Liver (tissue), 8 donors: ENCODE measurements at regions not wholly inside any gene's neighbourhood (a gene's known extent, or its start where the extent isn't known, plus 50 kb on each side); places are given as distances from the start of the nearest gene placed in this dataset.

ENCODE experiments used
- DNase-seq: peaks from one replicate; pipeline ENCODE4 v3.0.0-alpha.2; 2017; ENCODE audit warnings: low spot score
- H3K27ac ChIP-seq, 2 donors: one replicate each; pipeline ENCODE4 v1.7.0; 2013; ENCODE audit warnings: inconsistent platforms in 2 of 2, low read length in 2 of 2, control low read depth in 1 of 2, low read depth in 1 of 2, mild to moderate bottlenecking in 1 of 2
- H3K27me3 ChIP-seq, 4 donors: one replicate each; pipeline versions ENCODE4 v1.6.1 to v1.7.0; 2013; ENCODE audit warnings: low read length in 3 of 4, inconsistent platforms in 1 of 4, mild to moderate bottlenecking in 1 of 4, moderate library complexity in 1 of 4; ENCODE audit not compliant: control insufficient read depth in 4 of 4, insufficient read depth in 4 of 4
- H3K36me3 ChIP-seq, 4 donors: one replicate each; pipeline versions ENCODE4 v1.6.1 to v1.7.0; 2013; ENCODE audit warnings: low read length in 3 of 4, mild to moderate bottlenecking in 3 of 4, low read depth in 1 of 4, moderate library complexity in 1 of 4; ENCODE audit not compliant: control insufficient read depth in 4 of 4, insufficient read depth in 3 of 4
- H3K4me1 ChIP-seq, 4 donors: one replicate each; pipeline versions ENCODE4 v1.6.1 to v1.7.0; 2013; ENCODE audit warnings: low read length in 3 of 4, mild to moderate bottlenecking in 3 of 4, moderate library complexity in 1 of 4; ENCODE audit not compliant: control insufficient read depth in 4 of 4, insufficient read depth in 4 of 4
- H3K4me3 ChIP-seq, 3 donors: one replicate each; pipeline versions ENCODE4 v1.6.1 to v1.7.0; 2013; ENCODE audit warnings: low read length in 3 of 3, control low read depth in 1 of 3, low read depth in 1 of 3, mild to moderate bottlenecking in 1 of 3
- H3K9ac ChIP-seq, 2 donors: one replicate each; pipeline ENCODE4 v1.7.0; 2013; ENCODE audit warnings: low read length in 2 of 2, mild to moderate bottlenecking in 2 of 2, moderate library complexity in 2 of 2, control low read depth in 1 of 2, low read depth in 1 of 2
- H3K9me3 ChIP-seq, 4 donors: one replicate each; pipeline versions ENCODE4 v1.6.1 to v1.7.0; 2013; ENCODE audit warnings: low read length in 3 of 4; ENCODE audit not compliant: control insufficient read depth in 4 of 4
- ATF3 ChIP-seq: IDR thresholded peaks from 2 replicates; pipeline ENCODE4 v1.6.1; 2016; ENCODE audit warnings: antibody characterized with exemption
- CTCF ChIP-seq: fragments of 150-350 bp; IDR thresholded peaks from 2 replicates; pipeline ENCODE4 v1.5.1; 2017; ENCODE audit warnings: improper control_type of control experiment, low read depth, low read length; ENCODE audit not compliant: missing input control
- EGR1 ChIP-seq, 2 donors: IDR thresholded peaks; 2 replicates each; pipeline ENCODE4 v1.6.1; 2016 to 2018; ENCODE audit warnings: antibody characterized with exemption in 2 of 2, low read depth in 2 of 2
- FOXA1 ChIP-seq: IDR thresholded peaks from 2 replicates; pipeline ENCODE4 v1.6.1; 2016; ENCODE audit warnings: antibody characterized with exemption
- FOXA2 ChIP-seq: IDR thresholded peaks from 2 replicates; pipeline ENCODE4 v1.6.1; 2016; ENCODE audit warnings: antibody characterized with exemption
- GABPA ChIP-seq, 2 donors: IDR thresholded peaks in 1 of 2; conservative IDR thresholded peaks in 1 of 2; 2 replicates each; pipeline ENCODE4 v1.6.1; 2016; ENCODE audit warnings: antibody characterized with exemption in 2 of 2, mild to moderate bottlenecking in 1 of 2, moderate library complexity in 1 of 2
- HNF4A ChIP-seq, 2 donors: conservative IDR thresholded peaks; 2 replicates each; pipeline ENCODE4 v1.6.1; 2016; ENCODE audit warnings: antibody characterized with exemption in 2 of 2, mild to moderate bottlenecking in 2 of 2
- HNF4G ChIP-seq: IDR thresholded peaks from 2 replicates; pipeline ENCODE4 v1.6.1; 2016; ENCODE audit warnings: antibody characterized with exemption
- JUND ChIP-seq, 2 donors: IDR thresholded peaks; 2 replicates each; pipeline ENCODE4 v1.6.1; 2016; ENCODE audit warnings: antibody characterized with exemption in 2 of 2
- MAX ChIP-seq: IDR thresholded peaks from 2 replicates; pipeline ENCODE4 v1.6.1; 2016; ENCODE audit warnings: antibody characterized with exemption
- NR2F2 ChIP-seq: IDR thresholded peaks from 2 replicates; pipeline ENCODE4 v1.6.1; 2016; ENCODE audit warnings: antibody characterized with exemption
- RAD21 ChIP-seq, 2 donors: IDR thresholded peaks; 2 replicates each; pipeline ENCODE4 v1.6.1; 2016; ENCODE audit warnings: antibody characterized with exemption in 2 of 2, mild to moderate bottlenecking in 2 of 2
- REST ChIP-seq: IDR thresholded peaks from 2 replicates; pipeline ENCODE4 v1.6.1; 2016; ENCODE audit warnings: antibody characterized with exemption, mild to moderate bottlenecking
- RXRA ChIP-seq, 2 donors: IDR thresholded peaks; 2 replicates each; pipeline ENCODE4 v1.6.1; 2017 to 2018; ENCODE audit warnings: antibody characterized with exemption in 2 of 2, mild to moderate bottlenecking in 1 of 2
- SP1 ChIP-seq: IDR thresholded peaks from 2 replicates; pipeline ENCODE4 v1.6.1; 2018; ENCODE audit warnings: antibody characterized with exemption, mild to moderate bottlenecking
- TAF1 ChIP-seq: conservative IDR thresholded peaks from 2 replicates; pipeline ENCODE4 v1.6.1; 2016; ENCODE audit warnings: antibody characterized with exemption, mild to moderate bottlenecking
- YY1 ChIP-seq: IDR thresholded peaks from 2 replicates; pipeline ENCODE4 v1.6.1; 2016; ENCODE audit warnings: antibody characterized with exemption, mild to moderate bottlenecking
- ZBTB33 ChIP-seq: IDR thresholded peaks from 2 replicates; pipeline ENCODE4 v1.6.1; 2016; ENCODE audit warnings: antibody characterized with exemption
- WGBS: extraction: QIAGEN DNeasy Blood & Tissue Kit; methylation state at CpG from one replicate; pipeline ENCODE4 v1.1.7; 2013; 5-methylcytosine and 5-hydroxymethylcytosine counted together
- donor health status: healthy.
- donor health status: healthy.
- donor health status: healthy.
- donor health status: healthy.
- donor health status: healthy.

- DNase-seq = no peak
- peaks cover 0 to 11% (median 0%) of the 10 kb centered on the region in 4 donors for H3K4me1 ChIP-seq
- H3K9me3 ChIP-seq = no peaks in the 10 kb centered on the region
- 97% methylated on average over 25 of the region's 25 CpGs for WGBS
- no peak overlapping the region for H3K27ac ChIP-seq
- H3K4me3 ChIP-seq = no peak overlapping the region
- H3K27me3 ChIP-seq = no peaks in the 10 kb centered on the region
- TF ChIP-seq RAD21 (IDR thresholded peaks at IDR 0.05) (no peak), REST (no peak)
- no peaks in the 10 kb centered on the region for H3K36me3 ChIP-seq
- no peak overlapping the region for H3K9ac ChIP-seq
Observed at GRCh38 chr16:85412911-85413520, 200.1 kb upstream of the GSE1 start.

GRCh38 chr16:85413691-85414663 lies 199.1 kb upstream of the GSE1 start:
- Histone ChIP-seq H3K4me3 (no peak overlapping the region), H3K27me3 (no peaks in the 10 kb centered on the region), H3K9ac (no peak overlapping the region), H3K27ac (no peak overlapping the region), H3K36me3 (no peaks in the 10 kb centered on the region), H3K4me1 (peaks cover 0 to 11% (median 0%) of the 10 kb centered on the region in 4 donors), H3K9me3 (no peaks in the 10 kb centered on the region)
- 95% methylated on average over 14 of the region's 14 CpGs for WGBS
- TF ChIP-seq FOXA1 (no peak), SP1 (no peak), ZBTB33 (no peak), RAD21 (IDR thresholded peaks at IDR 0.05) (no peak), ATF3 (no peak), YY1 (no peak), EGR1 (IDR thresholded peaks at IDR 0.05; ENCODE audit: low read depth in 2 of 2) (no peak), NR2F2 (no peak), JUND (IDR thresholded peaks at IDR 0.05) (no peak), TAF1 (no peak), MAX (no peak), FOXA2 (no peak), REST (no peak), GABPA (IDR thresholded peaks at IDR 0.05 in 1 of 2, conservative IDR thresholded peaks at IDR 0.05 in 1 of 2) (no peak), RXRA (IDR thresholded peaks at IDR 0.05) (no peak), CTCF (no peak), HNF4G (no peak), HNF4A (conservative IDR thresholded peaks at IDR 0.05) (no peak)
- DNase-seq = no peak
